Caco-2 (cell line): ENCODE measurements at regions not wholly inside any gene's neighbourhood (a gene's known extent, or its start where the extent isn't known, plus 50 kb on each side); places are given as distances from the start of the nearest gene placed in this dataset.

Source experiments
- BruUV-seq: library from RNA; stranded (reverse); fragments of 400-500 nt; replicated peaks from 2 replicates; lab custom pipeline; 2021; lab: Mats Ljungman, UMichigan
- CTCF ChIA-PET: fragments of 300-600 bp; sonication (Branson Sonifier 250); formaldehyde crosslinking; loops from one replicate; lab custom pipeline; 2022; ENCODE audit warnings: antibody characterized with exemption; lab: Charles Lee
- POLR2A ChIA-PET: fragments of 300-600 bp; sonication (Branson Sonifier 250); formaldehyde crosslinking; loops from one replicate; lab custom pipeline; 2022; ENCODE audit warnings: antibody characterized with exemption; lab: Charles Lee
- DNase-seq, 2 experiments: peaks; one replicate each; pipeline versions ENCODE4 v3.0.0 to v3.0.0-alpha.2; 2020 to 2022
- H3K27me3 ChIP-seq: replicated peaks from 2 replicates; pipeline ENCODE4 v1.6.0; 2011; ENCODE audit warnings: low read length; ENCODE audit not compliant: control insufficient read depth, insufficient read depth
- H3K36me3 ChIP-seq: 2 replicates; pipeline ENCODE4 v1.5.1; 2011; ENCODE audit warnings: low read length; ENCODE audit not compliant: control insufficient read depth, insufficient read depth
- H3K4me1 ChIP-seq: fragments of 250-450 bp; sonication (Bioruptor Pico); 2 replicates; pipeline ENCODE4 v1.5.1; 2020; ENCODE audit warnings: mild to moderate bottlenecking
- H3K4me3 ChIP-seq: 2 replicates; pipeline ENCODE4 v1.5.1; 2011; ENCODE audit warnings: low read depth, mild to moderate bottlenecking, control low read depth, low read length
- H3K9me3 ChIP-seq: fragments of 250-450 bp; sonication (Bioruptor Pico); 2 replicates; pipeline ENCODE4 v1.5.1; 2020; ENCODE audit warnings: mild to moderate bottlenecking, moderate library complexity
- H3K27ac Mint-ChIP-seq: one replicate; pipeline ENCODE4 v1.8.0; 2022; ENCODE audit warnings: mixed read lengths; ENCODE audit not compliant: unreplicated experiment
- H3K27me3 Mint-ChIP-seq: one replicate; pipeline ENCODE4 v1.8.0; 2022; ENCODE audit warnings: mixed read lengths; ENCODE audit not compliant: insufficient read depth, unreplicated experiment
- H3K36me3 Mint-ChIP-seq: one replicate; pipeline ENCODE4 v1.8.0; 2022; ENCODE audit warnings: mild to moderate bottlenecking, mixed read lengths; ENCODE audit not compliant: insufficient read depth, unreplicated experiment
- H3K4me1 Mint-ChIP-seq: one replicate; pipeline ENCODE4 v1.8.0; 2022; ENCODE audit warnings: low read depth, mixed read lengths; ENCODE audit not compliant: unreplicated experiment
- H3K4me3 Mint-ChIP-seq: one replicate; pipeline ENCODE4 v1.8.0; 2022; ENCODE audit warnings: mild to moderate bottlenecking, moderate library complexity, mixed read lengths; ENCODE audit not compliant: unreplicated experiment
- H3K9me3 Mint-ChIP-seq: one replicate; pipeline ENCODE4 v1.8.0; 2022; ENCODE audit warnings: mixed read lengths; ENCODE audit not compliant: unreplicated experiment
- CTCF ChIP-seq, 2 experiments: fragments of 200-600 bp in 1 of 2; IDR thresholded peaks; 1 replicate in 1 of 2; 2 replicates in 1 of 2; pipeline versions ENCODE4 v1.5.1 to v1.8.0; 2011 to 2022; ENCODE audit warnings: antibody characterized with exemption in 1 of 2, control low read depth in 1 of 2, inconsistent platforms in 1 of 2, low read depth in 1 of 2, low read length in 1 of 2, mild to moderate bottlenecking in 1 of 2, moderate library complexity in 1 of 2; ENCODE audit not compliant: insufficient read depth in 1 of 2, severe bottlenecking in 1 of 2, unreplicated experiment in 1 of 2
- intact Hi-C: fragments of 100-400 bp; cut with micrococcal nuclease; formaldehyde crosslinking; loops from one replicate; pipeline ENCODE4 v1.10.0; 2022; ENCODE audit not compliant: unreplicated experiment

GRCh38 chr20:12595841-12596240 is 412.9 kb upstream of the SPTLC3 start:
- Histone ChIP-seq H3K9me3 (no peaks in the 10 kb centered on the region), H3K4me1 (no peaks in the 10 kb centered on the region), H3K36me3 (no peaks in the 10 kb centered on the region), H3K4me3 (no peak overlapping the region), H3K27me3 (no peaks in the 10 kb centered on the region)
- TF ChIP-seq CTCF (IDR thresholded peaks at IDR 0.05; ENCODE audit: insufficient read depth in 1 of 2, low read depth in 1 of 2, low read length in 1 of 2, severe bottlenecking in 1 of 2, unreplicated experiment in 1 of 2), result no peak
- Mint-ChIP-seq H3K27me3 (no peaks in the 10 kb centered on the region), H3K27ac (no peak overlapping the region), H3K9me3 (no peaks in the 10 kb centered on the region), H3K4me1 (no peaks in the 10 kb centered on the region), H3K36me3 (no peaks in the 10 kb centered on the region), H3K4me3 (no peak overlapping the region)
- ChIA-PET POLR2A (no interaction called here), CTCF (no interaction called here)
- intact Hi-C loops, result no loop called here
- no peak for DNase-seq
- no TSS peak for BruUV-seq

- no TSS peak for BruUV-seq
- no peak for TF ChIP-seq CTCF (IDR thresholded peaks at IDR 0.05; ENCODE audit: insufficient read depth in 1 of 2, low read depth in 1 of 2, low read length in 1 of 2, severe bottlenecking in 1 of 2, unreplicated experiment in 1 of 2)
- ChIA-PET POLR2A (no interaction called here), CTCF (no interaction called here)
- Mint-ChIP-seq H3K4me3 (no peak overlapping the region), H3K36me3 (no peaks in the 10 kb centered on the region), H3K27me3 (no peaks in the 10 kb centered on the region), H3K27ac (no peak overlapping the region), H3K4me1 (no peaks in the 10 kb centered on the region), H3K9me3 (no peaks in the 10 kb centered on the region)
- H3K36me3 ChIP-seq, result no peaks in the 10 kb centered on the region
- no peaks in the 10 kb centered on the region for H3K4me1 ChIP-seq
- H3K9me3 ChIP-seq, result no peaks in the 10 kb centered on the region
- no peak for DNase-seq
- intact Hi-C loops, result no loop called here
- H3K27me3 ChIP-seq, result no peaks in the 10 kb centered on the region
- H3K4me3 ChIP-seq, result no peak overlapping the region
Observed at GRCh38 chr20:12596863-12597262, 411.9 kb upstream of the SPTLC3 start.

GRCh38 chr20:12597551-12597950 is 411.2 kb upstream of the SPTLC3 start:
- H3K4me1 Mint-ChIP-seq, result no peaks in the 10 kb centered on the region
- Histone ChIP-seq H3K36me3 (no peaks in the 10 kb centered on the region), H3K27me3 (no peaks in the 10 kb centered on the region), H3K4me1 (no peaks in the 10 kb centered on the region), H3K4me3 (no peak overlapping the region), H3K9me3 (no peaks in the 10 kb centered on the region)
- H3K4me3 Mint-ChIP-seq, result no peak overlapping the region
- no peak overlapping the region for H3K27ac Mint-ChIP-seq
- BruUV-seq, result no TSS peak
- ChIA-PET CTCF (no interaction called here), POLR2A (no interaction called here)
- intact Hi-C loops, result no loop called here
- no peaks in the 10 kb centered on the region for H3K9me3 Mint-ChIP-seq
- H3K27me3 Mint-ChIP-seq, result no peaks in the 10 kb centered on the region
- no peaks in the 10 kb centered on the region for H3K36me3 Mint-ChIP-seq
- DNase-seq, result no peak
- TF ChIP-seq CTCF (IDR thresholded peaks at IDR 0.05; ENCODE audit: insufficient read depth in 1 of 2, low read depth in 1 of 2, low read length in 1 of 2, severe bottlenecking in 1 of 2, unreplicated experiment in 1 of 2), result no peak
